Activated T-cell treated with anti-CD3 and anti-CD28 coated beads for 4 hours (primary cell): ENCODE measurements at regions not wholly inside any gene's neighbourhood (a gene's known extent, or its start where the extent isn't known, plus 50 kb on each side); places are given as distances from the start of the nearest gene placed in this dataset.

Experiments used
- DNase-seq: peaks from one replicate; pipeline ENCODE4 v3.0.0-alpha.2; 2020

DNA sequence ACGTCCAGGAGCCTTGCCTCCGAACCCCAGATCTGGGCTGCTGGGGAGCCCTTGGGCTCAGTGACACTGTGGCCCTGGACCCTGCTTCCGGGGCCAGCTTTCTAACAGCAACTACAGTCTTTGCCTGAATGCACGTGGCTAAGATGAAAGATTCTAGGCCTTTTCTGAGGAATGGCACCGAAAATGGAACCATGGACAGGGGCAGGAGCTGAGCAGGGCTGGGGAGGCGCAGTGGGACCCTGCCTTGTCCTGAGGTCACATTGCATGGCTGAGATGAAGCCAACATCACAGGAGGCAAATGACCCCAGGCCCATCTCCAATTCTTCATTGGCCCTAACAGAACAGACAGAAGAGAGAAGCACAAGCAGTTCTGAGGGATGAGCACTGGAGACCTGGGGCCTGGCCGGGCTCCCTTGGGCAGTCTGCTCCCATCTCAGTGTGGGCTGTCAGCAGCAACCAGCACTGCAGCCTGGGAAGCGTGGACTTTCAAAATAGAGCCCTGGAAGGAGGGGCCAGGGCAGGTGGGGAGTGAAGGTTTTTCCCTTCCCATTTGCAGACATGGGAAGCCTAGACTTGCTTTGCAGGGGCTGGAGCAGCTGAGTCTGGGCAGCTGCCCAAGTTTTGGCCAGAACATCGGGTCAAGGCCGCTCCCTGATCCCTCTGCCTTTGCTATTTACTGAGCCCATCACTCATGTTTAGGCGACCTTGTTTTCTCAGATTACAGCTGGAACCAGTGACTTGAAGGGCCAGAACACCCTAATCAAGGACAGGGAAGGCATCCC, 114.4 kb upstream of the TCERG1L start:
- DNase-seq, result no peak

DNA sequence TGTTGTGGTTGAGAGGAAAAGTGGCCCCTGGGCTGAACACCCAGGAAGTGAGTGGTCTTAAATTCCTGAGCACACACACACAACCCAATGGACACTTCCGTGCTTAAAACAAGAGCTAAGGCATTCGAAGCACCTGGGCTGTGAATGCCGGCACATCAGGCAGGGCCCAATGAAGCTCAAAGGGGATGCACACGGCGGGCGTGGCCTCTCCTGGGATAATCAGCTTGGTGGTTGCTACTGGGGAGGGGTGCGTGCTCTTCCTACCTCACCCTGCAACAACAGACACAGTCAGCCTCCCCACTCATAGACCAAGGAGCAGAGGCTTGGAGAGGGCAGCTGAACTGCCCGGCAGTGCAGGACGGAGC, 115.0 kb upstream of the TCERG1L start:
- DNase-seq, result no peak

DNA sequence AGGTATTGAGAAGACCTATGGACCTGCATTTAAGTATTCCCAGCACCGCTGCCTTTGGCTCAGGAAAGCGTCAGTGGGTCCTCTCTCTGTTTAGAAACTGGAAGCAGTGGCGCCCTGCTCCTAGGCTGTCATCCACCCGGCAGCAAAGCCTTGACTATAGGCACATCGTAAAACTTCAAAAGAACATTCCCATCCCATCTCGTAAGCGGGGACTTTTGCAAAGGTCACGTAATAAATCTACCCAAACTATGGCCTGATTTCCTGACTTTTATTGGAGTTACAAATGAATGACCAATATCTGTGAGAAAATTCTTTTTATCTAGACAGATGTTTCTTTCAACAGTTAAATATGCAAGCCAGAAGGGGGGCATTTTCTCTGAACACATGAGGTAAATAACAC, 115.8 kb upstream of the TCERG1L start:
- DNase-seq, result no peak

DNA sequence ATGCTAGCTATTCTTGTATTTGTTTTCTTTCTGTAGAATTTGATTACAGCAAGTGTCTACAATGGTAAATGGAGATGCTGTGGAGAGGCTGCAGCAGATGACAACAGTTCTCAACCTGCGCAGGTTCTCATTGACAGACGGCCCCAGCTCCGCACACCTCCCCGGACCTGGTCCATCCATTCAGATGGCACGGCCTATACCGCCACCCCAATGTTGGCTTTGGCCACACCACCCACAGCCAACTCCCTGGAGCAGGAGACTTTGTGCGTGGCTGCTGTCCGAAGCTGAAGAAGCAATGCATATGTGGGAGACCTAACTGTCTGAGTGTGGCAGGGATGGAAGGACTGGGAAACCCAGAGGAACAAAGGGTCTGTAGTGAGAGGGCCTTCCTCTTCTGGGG, 116.4 kb upstream of the TCERG1L start:
- no peak for DNase-seq

DNA sequence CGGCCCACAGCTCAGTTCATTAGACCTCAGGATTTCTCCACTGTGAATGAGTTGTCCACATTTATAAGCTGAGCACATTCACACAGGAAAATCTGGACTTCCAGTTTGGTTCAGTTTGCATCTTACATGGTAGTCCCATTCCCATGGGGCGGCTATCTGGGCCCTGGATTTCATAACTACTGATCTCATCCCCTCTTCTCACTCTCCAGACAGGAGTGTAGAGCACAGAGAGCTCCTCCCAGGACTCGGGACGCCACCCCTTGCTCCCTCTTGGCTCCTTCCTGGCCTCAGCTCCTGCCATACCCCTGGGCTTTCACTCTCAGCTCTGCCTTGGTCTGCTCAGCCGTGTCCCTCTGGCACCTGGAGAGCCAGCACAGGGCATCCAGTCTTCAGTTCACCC, 117.6 kb upstream of the TCERG1L start:
- no peak for DNase-seq

DNA sequence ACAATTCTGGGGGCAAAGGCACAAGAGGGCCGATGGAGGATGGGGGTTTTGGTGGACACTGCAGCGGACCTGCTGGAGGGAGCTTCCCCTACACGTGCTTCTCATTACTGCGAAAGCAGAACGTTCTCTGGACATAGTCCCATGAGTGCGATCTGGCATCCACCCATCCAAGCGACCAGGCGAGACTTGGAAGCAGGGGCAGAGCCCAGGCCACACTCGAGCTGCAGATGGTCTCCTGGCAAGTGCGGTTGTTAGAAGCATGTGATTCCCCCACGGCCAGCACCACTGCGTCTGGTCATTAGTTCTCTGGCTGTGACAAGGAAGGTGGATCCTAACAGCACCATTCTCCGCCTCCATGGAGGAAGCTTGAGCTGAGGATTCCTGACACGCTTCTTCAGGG, 118.4 kb upstream of the TCERG1L start:
- no peak for DNase-seq

DNA sequence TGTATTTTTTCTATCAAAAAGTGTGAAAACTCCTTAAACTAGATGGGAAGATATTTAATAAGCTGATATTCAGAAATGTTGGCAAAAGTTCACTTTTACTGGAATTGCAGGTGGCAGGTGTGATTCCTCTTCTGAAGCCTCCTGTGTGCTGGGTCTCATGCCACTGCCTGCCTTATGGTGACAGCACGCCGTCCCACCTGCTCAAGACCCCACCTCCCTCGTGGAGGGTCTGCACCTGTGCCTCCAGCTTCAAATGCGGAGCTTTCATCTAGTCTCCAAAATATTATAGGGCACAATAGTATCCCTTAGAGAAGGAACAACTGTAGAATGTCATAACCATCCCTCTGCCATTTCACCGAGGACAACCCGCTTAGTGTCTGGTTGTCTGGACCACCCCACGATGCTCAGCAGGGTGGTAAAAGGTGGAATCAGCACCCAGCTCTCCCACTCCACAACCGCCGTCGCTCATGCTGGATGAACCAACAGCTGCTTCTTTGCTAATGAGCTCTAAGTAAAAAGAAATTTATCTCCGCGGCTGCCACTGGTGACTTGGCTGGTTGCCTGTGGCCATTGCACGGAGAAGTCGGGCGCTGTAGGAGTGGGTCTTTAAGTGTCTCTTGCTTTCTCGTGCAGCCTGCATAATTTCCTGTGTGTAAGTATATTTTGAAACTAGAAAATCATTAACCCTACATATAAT, 119.3 kb upstream of the TCERG1L start:
- no peak for DNase-seq

DNA sequence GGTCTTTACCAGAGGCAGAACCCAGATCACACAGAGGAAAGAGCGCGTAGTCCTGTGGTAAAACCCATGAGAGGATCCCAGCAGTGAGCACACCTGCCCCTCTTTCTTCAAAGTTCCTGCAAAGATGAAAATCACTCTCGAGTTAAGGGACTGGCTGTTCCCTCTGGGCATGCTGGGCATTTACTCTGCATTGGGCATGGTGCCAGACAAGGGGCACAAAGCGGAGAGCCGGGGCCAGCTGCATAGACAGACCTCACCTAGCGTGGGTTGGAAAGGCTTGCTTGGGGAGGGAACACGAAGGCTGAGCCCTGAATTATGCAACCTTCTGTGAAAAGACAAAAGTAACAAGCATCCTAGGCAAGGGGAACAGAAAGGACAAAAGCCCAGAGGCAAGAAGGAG, 120.0 kb upstream of the TCERG1L start:
- no peak for DNase-seq

DNA sequence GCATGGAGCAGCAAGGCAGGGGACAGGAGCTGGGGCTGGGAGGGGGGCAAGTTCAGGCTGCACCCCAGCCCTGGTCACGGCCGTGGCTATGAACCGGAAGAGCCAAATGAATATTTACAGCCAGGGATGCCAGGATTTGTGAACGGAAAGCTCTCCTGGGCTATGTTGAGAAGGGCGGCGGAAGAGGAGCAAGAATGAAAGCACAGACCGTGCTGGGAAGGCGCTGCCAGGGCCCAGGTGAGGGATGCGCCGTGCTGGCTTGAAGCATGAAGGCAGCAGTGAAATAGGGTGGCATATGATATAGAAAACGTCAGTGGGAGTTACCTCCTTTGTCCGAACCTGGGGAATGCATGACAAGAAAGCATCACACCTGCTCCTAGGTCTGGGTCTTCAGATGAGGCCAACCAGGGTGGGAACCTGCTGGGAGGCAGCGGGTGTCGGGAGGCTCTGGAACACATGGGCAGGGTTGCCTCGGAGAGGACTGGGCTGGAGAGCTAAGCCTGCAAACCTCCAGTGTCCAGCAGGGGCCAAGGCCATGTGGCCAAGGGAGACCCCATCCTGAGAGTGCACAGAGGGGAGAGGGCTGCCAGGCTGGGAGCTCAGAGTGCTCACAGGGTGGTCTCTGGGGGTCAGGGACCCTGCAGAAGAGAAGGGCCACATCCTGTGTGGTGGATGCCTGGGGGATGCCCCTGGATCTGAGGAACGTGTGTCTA, 120.6 kb upstream of the TCERG1L start:
- DNase-seq, result no peak

DNA sequence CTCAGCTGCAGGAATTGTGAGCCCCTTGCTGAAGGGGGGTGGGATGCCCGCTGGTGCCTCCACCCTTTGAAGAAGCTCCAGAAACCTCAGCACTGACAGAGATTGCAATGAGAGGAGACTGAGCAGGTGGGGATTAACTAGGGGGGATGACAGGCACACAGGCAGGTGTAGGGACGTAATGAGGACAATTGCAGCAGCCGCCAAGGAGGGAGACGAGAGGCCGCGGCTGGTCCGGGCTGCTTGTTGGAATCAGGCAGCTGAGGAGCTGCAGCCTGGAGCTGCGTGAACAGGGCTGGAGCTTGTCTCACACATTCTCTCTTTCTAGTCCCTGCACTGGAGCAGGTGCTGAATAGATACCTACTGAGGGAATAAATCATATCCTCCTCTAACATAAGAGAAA, 122.0 kb upstream of the TCERG1L start:
- no peak for DNase-seq

DNA sequence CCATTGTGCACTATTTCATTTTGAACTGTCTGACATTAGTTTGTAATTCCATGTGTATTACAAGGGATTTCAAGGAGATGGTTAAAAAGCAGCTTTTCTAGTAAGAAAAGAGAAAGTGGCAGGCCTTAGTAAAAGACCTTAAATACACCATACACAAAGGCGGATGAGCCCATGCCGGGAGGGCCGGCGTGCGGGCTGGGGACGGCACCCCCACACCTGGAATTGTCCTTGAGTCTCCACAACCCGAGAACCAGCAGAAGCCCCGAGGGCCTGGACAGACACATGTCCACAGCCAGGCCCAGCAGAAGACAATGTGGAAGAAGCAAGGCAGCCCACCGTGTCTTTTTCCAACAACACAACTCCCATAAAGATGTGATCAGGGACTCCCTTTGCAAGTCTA, 123.7 kb upstream of the TCERG1L start:
- DNase-seq, result no peak

DNA sequence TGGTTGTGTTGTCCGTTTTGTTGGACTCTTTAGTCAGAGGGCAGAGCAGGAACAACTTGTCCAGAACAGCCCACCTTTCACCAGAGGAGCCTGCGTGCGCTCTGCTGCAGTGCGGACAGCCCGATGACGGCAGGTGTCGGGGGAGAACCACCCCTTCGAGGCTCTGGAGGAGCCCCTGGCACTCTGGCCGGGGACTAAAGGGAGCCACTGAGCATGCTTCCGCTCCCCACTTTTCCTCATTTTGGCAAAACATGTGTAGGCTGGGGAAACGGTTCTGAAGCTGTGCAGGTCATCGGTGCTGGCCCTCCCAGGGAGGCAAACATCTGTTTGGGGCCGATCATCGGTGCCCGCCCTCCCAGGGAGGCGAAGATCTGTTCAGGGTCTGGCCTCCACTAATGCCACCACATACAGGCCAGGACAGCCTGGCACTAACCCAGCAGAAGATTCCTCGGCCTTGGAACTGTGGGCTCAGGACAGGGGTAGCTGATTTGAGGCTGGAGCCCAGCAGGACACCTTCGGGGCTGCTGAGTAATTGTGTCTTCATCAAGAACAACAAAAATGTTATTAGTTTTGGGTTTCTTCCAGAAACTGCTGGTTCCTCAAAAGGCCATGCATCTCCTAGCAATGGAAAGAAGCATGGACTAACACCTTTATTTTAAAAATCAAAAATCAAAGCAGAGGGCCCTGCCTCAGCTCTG, 124.4 kb upstream of the TCERG1L start:
- no peak for DNase-seq

DNA sequence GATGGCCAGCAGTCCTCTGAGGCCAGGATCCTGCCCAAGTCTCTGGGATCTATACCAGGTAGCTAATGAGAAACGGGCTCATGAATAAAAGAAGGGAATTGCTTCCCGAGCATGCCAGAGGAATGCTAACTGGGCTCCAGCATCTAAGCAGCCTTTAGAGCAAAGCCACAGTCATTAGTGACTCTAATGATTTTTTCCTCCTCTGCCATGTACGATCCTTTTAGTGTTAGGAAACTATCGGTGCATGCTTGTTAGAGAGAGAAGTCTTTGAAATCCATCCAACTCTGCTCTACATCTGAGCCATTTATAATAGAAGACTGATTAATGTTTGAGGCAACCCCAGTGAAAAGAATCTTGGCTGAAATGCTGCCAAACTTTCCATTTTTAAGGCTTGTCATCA, 124.9 kb upstream of the TCERG1L start:
- DNase-seq, result no peak

DNA sequence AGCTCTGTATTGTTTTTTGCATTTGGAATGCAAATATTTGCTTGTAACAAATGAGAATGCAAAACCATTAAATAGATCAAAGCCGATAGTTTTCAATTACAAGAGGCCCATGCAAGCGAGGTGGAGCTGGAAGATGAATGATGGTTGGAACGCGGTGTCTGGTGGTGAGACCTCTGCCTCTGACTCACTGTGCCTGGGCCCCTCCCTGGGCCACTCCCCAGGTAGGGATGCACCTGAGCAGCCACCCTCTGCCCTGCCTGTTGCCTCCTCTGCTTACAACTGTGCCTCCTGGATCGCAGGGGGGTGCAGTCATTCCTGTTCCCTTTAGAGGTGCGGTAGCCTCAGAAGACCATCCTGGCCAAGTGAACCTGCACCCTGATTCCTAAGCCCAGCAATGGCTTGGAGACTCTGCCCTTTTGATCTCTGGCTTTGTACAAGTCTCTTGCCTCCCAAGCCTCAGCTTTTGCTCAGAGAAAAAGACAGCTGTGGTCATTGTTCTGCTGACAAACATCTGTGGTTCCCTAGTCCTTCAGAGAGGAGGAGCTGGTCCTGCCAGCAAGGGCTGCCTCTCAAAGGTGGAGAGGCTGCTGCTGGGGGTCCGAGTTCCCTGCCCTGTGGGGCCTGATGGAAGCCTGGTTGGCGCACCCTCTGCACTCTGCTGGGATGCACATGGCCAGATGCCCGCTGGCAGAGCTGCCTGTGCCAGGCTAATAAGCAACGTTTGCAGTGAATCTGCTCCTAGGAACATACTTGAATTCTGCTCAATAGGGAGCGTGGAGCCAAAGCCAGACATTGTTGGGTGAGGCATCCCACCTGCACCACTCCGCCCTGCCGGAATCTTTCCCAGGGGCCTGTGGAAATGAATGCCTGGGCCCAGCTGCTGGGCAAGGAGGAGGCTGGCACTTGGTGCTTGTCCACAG, 126.3 kb upstream of the TCERG1L start:
- DNase-seq, result no peak

DNA sequence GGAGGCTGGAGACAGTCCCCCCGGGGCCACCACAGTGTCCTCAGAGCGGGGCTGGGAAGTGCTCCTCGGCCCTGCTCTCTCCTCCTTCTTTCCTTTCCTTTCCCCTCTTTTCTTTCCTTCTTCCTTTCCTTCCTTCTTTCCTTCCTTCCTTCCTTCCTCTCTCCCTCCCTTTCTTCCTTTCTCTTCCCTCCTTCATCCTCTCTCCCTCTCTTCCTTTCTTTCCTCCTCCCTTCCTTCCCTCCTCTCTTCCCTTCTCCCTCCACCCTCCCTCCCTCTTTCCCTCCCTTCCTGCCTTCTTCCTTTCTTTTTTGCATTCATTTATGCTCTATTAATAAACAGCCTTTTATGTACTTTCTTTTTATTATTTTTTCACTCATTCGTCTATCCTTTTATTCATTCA, 127.1 kb upstream of the TCERG1L start:
- DNase-seq, result no peak

DNA sequence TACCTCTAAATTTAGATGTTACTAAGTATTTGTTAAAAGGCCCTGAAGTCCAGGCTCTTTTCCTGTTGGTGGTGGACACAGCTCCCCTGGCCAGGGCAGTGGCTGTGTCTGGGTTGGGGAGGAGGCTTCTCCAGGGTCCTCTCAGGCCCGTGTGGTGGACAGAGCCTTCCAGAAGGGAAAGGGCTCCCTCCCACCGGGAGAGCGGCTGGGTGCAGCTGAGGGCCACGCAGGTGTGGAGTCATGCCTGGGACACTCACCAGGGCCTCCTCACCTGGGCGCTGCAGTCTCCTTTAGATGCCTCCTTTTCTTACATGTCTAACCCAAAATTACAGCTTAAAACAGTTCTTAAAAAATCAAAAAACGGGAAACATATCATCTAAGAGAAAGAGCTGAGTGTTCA, 128.2 kb upstream of the TCERG1L start:
- no peak for DNase-seq

DNA sequence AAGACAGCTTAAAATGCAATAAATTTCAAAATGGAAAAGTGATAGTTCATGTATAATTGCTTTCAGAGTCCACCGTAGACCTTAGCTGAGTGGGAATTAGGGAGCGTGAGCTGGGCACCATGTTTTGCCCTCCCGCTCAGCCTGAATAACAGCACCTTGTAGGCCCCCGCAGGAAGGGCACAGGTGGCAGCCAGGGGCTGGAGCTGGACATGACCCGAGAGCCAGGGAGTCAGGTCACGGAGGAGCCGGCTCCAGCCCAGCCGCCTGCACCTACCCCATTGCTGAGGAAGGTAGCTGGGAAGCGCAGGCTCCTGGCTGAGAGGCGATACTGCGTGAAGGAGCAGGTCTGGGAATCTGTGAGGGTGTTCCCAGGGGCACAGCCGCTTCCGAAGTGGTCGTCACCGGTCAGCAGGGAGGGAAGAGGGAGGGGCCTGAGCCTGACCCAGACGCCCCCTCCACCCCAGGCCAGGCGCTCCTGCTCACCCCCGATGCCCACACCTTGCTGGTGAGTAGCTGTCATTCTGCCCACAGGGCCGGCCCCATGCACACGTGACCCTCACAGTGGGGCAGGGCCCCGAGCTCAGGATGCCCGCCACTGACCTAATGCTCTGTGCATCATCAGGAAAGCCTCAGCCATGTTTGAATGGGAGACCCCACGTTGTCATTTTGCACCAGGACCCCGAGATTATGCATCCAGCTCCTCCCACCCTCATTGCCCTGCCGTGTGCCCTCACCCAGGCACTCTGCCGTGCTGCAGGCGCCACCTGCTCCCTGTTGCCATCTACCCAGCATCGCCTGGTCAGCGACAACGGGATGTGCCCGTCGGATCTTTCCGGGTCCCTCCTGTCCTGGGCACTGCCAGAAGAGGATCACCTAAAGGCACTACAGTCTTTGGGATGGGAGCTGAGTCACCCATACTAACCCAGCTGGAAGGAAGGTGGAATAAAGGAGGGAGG, 129.2 kb upstream of the TCERG1L start:
- DNase-seq, result no peak

DNA sequence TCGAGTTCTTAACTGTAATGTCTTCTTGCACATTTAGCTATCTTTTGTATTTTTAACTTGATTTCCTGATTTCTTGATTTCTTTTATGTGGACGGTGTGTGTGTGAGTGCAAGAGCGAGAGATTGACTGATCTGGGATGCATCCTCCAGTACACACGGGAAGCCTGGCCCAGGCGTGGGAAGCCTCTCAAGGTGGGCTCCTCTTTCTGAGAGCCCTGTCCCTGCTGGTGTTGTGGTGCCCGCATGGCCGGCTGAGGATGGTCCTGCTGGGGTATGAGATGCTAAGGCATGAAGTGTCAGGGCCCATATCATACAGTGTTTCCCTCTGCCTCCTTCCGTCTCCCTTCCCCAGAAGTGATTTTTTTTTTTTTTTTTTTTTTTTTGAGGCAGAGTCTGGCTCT, 130.8 kb upstream of the TCERG1L start:
- no peak for DNase-seq

DNA sequence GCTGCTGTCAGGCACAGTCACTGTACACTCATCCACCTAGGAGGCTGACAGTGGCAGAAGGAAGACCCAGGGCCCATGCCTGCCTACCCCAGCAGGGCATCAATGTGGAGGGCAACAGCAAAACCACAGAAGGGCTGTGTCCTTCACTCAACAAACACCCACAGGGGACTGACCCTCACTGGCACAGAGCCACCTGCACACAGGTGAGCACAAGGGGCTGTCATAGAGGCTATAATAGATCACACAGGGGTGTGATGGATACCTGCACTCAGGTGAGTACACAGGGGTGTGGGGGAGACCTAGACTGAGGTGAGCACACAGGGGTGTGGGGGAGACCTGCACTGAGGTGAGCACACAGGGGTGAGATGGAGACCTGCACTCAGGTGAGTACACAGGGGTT, 132.8 kb upstream of the TCERG1L start:
- DNase-seq, result no peak

DNA sequence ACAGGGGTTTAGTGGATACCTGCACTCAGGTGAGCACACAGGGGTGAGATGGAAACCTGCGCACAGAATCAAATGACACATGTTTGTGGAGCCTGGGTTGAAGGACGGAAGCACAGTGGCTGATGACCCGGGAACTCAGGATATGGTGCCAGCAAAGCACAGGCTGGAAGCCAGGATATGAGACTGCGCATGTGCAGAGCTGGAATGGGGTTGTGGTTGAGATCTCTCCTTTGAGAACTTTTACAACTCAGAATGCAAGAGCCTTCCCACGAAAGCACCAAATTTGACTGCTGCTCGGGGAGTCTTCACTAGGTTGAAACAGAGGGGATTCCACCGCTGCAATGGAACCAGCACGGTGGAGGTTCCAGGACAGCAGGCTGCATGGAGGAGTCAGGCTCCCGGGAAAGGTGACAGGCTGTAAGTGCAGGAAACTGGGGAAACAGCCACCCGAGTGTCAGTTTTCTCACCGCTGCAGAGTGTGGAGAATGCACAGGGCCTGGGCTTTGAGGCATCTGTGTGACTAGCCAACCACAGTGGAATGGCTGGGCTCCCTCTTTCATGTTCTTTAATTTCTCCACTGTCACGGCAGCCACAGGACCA, 133.4 kb upstream of the TCERG1L start:
- no peak for DNase-seq

DNA sequence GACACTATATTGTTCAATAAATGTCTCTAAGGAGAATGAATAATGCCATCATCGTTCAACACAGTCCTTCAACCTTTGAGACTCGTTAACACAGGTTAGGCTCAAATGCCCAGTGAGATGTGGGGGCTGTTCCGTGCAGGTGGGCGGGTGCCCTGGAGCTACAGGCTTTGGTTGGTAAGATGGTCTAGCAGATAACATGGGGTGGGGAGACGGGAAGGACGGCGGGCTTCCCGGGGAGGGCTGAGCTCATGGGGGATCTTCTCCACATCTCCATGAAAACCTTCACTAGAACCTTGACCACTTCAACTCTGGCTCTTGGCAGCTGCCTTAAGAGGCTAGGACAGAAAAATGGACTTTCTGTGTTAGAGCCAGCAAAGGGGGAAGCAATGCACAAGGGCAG, 134.1 kb upstream of the TCERG1L start:
- no peak for DNase-seq
